ENCODE measurements at regions not wholly inside any gene's neighbourhood (a gene's known extent, or its start where the extent isn't known, plus 50 kb on each side); places are given as distances from the start of the nearest gene placed in this dataset.

DNA sequence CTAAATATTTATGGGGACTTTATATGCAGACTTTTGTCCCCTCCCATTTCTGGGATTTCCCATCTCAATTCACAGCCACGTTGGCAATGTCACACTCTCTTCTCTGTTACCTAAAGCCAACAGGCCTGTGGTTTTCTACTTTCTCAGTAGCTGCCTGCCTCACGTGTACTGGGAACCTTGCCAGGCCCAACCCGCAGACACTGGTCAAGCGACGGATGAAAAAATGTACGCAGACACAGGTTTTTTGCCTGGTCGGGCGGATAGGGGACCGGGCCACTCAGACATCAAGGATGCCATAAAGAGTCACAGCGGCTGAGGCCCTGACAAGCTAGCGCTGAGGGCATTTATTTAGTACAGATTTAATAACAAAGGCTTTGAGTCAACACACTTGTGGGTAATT is 204.4 kb upstream of the DPP6 start:
- TF ChIP-seq, protein P1, sequence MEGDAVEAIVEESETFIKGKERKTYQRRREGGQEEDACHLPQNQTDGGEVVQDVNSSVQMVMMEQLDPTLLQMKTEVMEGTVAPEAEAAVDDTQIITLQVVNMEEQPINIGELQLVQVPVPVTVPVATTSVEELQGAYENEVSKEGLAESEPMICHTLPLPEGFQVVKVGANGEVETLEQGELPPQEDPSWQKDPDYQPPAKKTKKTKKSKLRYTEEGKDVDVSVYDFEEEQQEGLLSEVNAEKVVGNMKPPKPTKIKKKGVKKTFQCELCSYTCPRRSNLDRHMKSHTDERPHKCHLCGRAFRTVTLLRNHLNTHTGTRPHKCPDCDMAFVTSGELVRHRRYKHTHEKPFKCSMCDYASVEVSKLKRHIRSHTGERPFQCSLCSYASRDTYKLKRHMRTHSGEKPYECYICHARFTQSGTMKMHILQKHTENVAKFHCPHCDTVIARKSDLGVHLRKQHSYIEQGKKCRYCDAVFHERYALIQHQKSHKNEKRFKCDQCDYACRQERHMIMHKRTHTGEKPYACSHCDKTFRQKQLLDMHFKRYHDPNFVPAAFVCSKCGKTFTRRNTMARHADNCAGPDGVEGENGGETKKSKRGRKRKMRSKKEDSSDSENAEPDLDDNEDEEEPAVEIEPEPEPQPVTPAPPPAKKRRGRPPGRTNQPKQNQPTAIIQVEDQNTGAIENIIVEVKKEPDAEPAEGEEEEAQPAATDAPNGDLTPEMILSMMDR (IDR thresholded peaks at IDR 0.05) = no peak
- TF ChIP-seq EZH2 (IDR thresholded peaks at IDR 0.05) = no peak
- TF ChIP-seq EZH2phosphoT487 (IDR thresholded peaks at IDR 0.05) = no peak

Data from neural progenitor cell (in vitro differentiated cells).